ENCODE measurements at regions not wholly inside any gene's neighbourhood (a gene's known extent, or its start where the extent isn't known, plus 50 kb on each side); places are given as distances from the start of the nearest gene placed in this dataset.

DNA sequence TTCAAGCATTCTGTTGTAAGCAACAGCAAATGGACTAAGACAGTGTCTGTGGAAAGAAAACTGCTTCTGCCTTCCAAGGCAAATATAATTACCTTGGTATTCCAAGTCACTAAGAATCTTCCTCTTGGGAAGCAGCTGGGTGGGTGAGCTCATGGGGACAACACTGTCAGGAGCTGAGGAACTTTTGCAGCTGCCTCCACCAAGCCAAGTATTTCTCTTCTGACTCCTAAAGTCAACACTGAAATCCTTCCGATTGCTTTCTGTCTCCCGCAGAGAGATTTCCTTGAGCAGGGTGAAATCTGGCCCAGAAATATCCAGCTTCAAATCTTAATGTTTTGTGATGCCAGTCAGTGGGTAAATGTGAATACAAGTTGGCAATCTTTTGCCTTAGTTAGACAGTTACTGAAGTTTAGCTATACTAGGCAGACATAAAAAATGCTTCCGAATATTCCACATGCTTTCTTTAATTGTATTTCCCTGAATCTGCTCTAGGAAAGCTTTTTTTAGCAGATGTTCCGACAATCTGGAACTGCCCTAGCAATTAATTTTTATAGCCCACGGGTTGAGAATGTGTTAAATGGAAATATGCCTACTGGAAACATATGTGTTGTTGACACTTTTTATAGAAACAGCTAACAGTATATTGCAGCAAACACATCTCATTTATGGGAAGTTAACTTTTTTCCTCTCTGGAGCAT is 369.9 kb upstream of the DAB2 start:
- TF ChIP-seq, protein P1, sequence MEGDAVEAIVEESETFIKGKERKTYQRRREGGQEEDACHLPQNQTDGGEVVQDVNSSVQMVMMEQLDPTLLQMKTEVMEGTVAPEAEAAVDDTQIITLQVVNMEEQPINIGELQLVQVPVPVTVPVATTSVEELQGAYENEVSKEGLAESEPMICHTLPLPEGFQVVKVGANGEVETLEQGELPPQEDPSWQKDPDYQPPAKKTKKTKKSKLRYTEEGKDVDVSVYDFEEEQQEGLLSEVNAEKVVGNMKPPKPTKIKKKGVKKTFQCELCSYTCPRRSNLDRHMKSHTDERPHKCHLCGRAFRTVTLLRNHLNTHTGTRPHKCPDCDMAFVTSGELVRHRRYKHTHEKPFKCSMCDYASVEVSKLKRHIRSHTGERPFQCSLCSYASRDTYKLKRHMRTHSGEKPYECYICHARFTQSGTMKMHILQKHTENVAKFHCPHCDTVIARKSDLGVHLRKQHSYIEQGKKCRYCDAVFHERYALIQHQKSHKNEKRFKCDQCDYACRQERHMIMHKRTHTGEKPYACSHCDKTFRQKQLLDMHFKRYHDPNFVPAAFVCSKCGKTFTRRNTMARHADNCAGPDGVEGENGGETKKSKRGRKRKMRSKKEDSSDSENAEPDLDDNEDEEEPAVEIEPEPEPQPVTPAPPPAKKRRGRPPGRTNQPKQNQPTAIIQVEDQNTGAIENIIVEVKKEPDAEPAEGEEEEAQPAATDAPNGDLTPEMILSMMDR (conservative IDR thresholded peaks at IDR 0.05), result no peak
- no peak for TF ChIP-seq ZFX (IDR thresholded peaks at IDR 0.05)
